ENCODE measurements at regions not wholly inside any gene's neighbourhood (a gene's known extent, or its start where the extent isn't known, plus 50 kb on each side); places are given as distances from the start of the nearest gene placed in this dataset.

GRCh38 chr14:80117876-80118275 is 93.4 kb downstream of the DIO2 start:
- TF ChIP-seq EP300 (IDR thresholded peaks at IDR 0.05) (no peak), POLR2A (IDR thresholded peaks at IDR 0.05; ENCODE audit: low read length) (no peak)

Data from A549 (cell line).